IMR-90 (cell line): ENCODE measurements at regions not wholly inside any gene's neighbourhood (a gene's known extent, or its start where the extent isn't known, plus 50 kb on each side); places are given as distances from the start of the nearest gene placed in this dataset.

Experiments
- BHLHE40 ChIP-seq: fragments of 150-350 bp; IDR thresholded peaks from 2 replicates; pipeline ENCODE4 v1.6.1; 2016; ENCODE audit warnings: mild to moderate bottlenecking, low read depth, low read length
- CEBPB ChIP-seq: IDR thresholded peaks from 2 replicates; pipeline ENCODE4 v1.6.1; 2012; ENCODE audit warnings: low read depth, low read length, improper control_type of control experiment
- CHD1 ChIP-seq: IDR thresholded peaks from 2 replicates; pipeline ENCODE4 v1.6.1; 2012; ENCODE audit warnings: low read depth, low read length, improper control_type of control experiment
- CTCF ChIP-seq: conservative IDR thresholded peaks from 2 replicates; pipeline ENCODE4 v1.5.1; 2012; ENCODE audit warnings: mild to moderate bottlenecking, low read depth, low read length, improper control_type of control experiment
- FOS ChIP-seq: fragments of 150-350 bp; IDR thresholded peaks from 2 replicates; pipeline ENCODE4 v1.6.1; 2016; ENCODE audit warnings: low read depth, low read length
- MAFK ChIP-seq: IDR thresholded peaks from 2 replicates; pipeline ENCODE4 v1.6.1; 2012; ENCODE audit warnings: low read depth, low read length, improper control_type of control experiment
- MXI1 ChIP-seq: IDR thresholded peaks from 2 replicates; pipeline ENCODE4 v1.6.1; 2012; ENCODE audit warnings: low read depth, mild to moderate bottlenecking, low read length, moderate library complexity, borderline replicate concordance
- NFE2L2 ChIP-seq: fragments of 150-350 bp; IDR thresholded peaks from 2 replicates; pipeline ENCODE4 v1.6.1; 2016; ENCODE audit warnings: low read depth, mild to moderate bottlenecking, low read length
- POLR2A ChIP-seq: IDR thresholded peaks from 2 replicates; pipeline ENCODE4 v1.6.1; 2012; ENCODE audit warnings: mild to moderate bottlenecking, low read depth, low read length
- RAD21 ChIP-seq: IDR thresholded peaks from 2 replicates; pipeline ENCODE4 v1.6.1; 2012; ENCODE audit warnings: low read length, improper control_type of control experiment
- RCOR1 ChIP-seq: IDR thresholded peaks from 2 replicates; pipeline ENCODE4 v1.6.1; 2012; ENCODE audit warnings: mild to moderate bottlenecking, low read length, improper control_type of control experiment; ENCODE audit not compliant: insufficient replicate concordance
- TF ChIP-seq, protein P1 (sequence below): fragments of 150-350 bp; IDR thresholded peaks from 2 replicates; pipeline ENCODE4 v1.6.1; 2017; ENCODE audit warnings: mild to moderate bottlenecking, antibody characterized with exemption, low read length, low read depth
- TF ChIP-seq, protein P2 (sequence below): fragments of 150-350 bp; IDR thresholded peaks from 2 replicates; pipeline ENCODE4 v1.6.1; 2016; ENCODE audit warnings: low read depth, mild to moderate bottlenecking, low read length, moderate library complexity, borderline replicate concordance

GRCh38 chr12:104903648-104904423 is 54.3 kb downstream of the SLC41A2 start:
- TF ChIP-seq NFE2L2 (no peak), CTCF (no peak), MXI1 (no peak), CHD1 (no peak), POLR2A (no peak), FOS (no peak), MAFK (no peak), BHLHE40 (no peak), RAD21 (no peak), RCOR1 (no peak), CEBPB (no peak)
- TF ChIP-seq, protein P1, sequence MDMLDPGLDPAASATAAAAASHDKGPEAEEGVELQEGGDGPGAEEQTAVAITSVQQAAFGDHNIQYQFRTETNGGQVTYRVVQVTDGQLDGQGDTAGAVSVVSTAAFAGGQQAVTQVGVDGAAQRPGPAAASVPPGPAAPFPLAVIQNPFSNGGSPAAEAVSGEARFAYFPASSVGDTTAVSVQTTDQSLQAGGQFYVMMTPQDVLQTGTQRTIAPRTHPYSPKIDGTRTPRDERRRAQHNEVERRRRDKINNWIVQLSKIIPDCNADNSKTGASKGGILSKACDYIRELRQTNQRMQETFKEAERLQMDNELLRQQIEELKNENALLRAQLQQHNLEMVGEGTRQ = no peak
- TF ChIP-seq, protein P2, sequence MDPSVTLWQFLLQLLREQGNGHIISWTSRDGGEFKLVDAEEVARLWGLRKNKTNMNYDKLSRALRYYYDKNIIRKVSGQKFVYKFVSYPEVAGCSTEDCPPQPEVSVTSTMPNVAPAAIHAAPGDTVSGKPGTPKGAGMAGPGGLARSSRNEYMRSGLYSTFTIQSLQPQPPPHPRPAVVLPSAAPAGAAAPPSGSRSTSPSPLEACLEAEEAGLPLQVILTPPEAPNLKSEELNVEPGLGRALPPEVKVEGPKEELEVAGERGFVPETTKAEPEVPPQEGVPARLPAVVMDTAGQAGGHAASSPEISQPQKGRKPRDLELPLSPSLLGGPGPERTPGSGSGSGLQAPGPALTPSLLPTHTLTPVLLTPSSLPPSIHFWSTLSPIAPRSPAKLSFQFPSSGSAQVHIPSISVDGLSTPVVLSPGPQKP = no peak
